Transverse colon (tissue), 4 donors: ENCODE measurements at regions not wholly inside any gene's neighbourhood (a gene's known extent, or its start where the extent isn't known, plus 50 kb on each side); places are given as distances from the start of the nearest gene placed in this dataset.

Experiments used
- DNase-seq: peaks from one replicate; pipeline ENCODE4 v3.0.0-alpha.2; 2019
- H3K27ac ChIP-seq, 4 donors: fragments of 200-600 bp; sonication (generic); 2 replicates each; pipeline ENCODE4 v1.5.1; 2016 to 2018; ENCODE audit warnings: inconsistent platforms in 4 of 4
- H3K27me3 ChIP-seq: fragments of 200-600 bp; sonication (generic); 2 replicates; pipeline ENCODE4 v1.5.1; 2017; ENCODE audit warnings: inconsistent platforms
- H3K36me3 ChIP-seq, 4 donors: fragments of 200-600 bp; sonication (generic); 2 replicates each; pipeline ENCODE4 v1.5.1; 2017 to 2019; ENCODE audit warnings: inconsistent platforms in 4 of 4
- H3K4me1 ChIP-seq, 4 donors: fragments of 200-600 bp; sonication (generic); 2 replicates each; pipeline ENCODE4 v1.5.1; 2017 to 2020; ENCODE audit warnings: inconsistent platforms in 4 of 4
- H3K4me3 ChIP-seq, 4 donors: fragments of 200-600 bp; sonication (generic); 1 replicate in 1 of 4; 2 replicates in 3 of 4; pipeline versions ENCODE4 v1.5.1 to v1.6.1; 2017 to 2019; ENCODE audit warnings: inconsistent platforms in 4 of 4
- H3K9me3 ChIP-seq, 2 donors: fragments of 200-600 bp; sonication (generic); 2 replicates each; pipeline ENCODE4 v1.5.1; 2017 to 2019; ENCODE audit warnings: inconsistent platforms in 2 of 2
- EP300 ChIP-seq: sonication (generic); formaldehyde crosslinking; IDR thresholded peaks from one replicate; pipeline ENCODE4 v1.6.1; 2017; ENCODE audit warnings: antibody characterized with exemption, low read depth
- POLR2A ChIP-seq: fragments of 450-650 bp; IDR thresholded peaks from one replicate; pipeline ENCODE4 v1.6.1; 2016; ENCODE audit warnings: antibody characterized with exemption, mild to moderate bottlenecking, moderate library complexity
- POLR2AphosphoS5 ChIP-seq, 3 donors: sonication (generic); formaldehyde crosslinking; IDR thresholded peaks; one replicate each; pipeline ENCODE4 v1.6.1; 2016; ENCODE audit warnings: antibody characterized with exemption in 3 of 3
- WGBS, 2 donors: methylation state at CpG; one replicate each; pipeline ENCODE4 v1.1.5; 2018; ENCODE audit warnings: low coverage in 1 of 2; 5-methylcytosine and 5-hydroxymethylcytosine counted together
- in situ Hi-C, 4 donors: fragments of 200-750 bp; cut with MboI; loops; one replicate each; pipeline versions ENCODE4 v1.15.0 to v1.15.1; 2017; ENCODE audit warnings: low sequenced_read_pairs in 3 of 4, low pct_ligation_motif_present in 1 of 4, low pct_unique_long_range_greater_than_20kb in 1 of 4
- intact Hi-C: fragments of 100-400 bp; cut with DNase I; formaldehyde crosslinking; loops from one replicate; pipeline ENCODE4 v1.15.1; 2023; ENCODE audit warnings: low total_unique reads
- TF ChIP-seq, protein P1 (sequence below), 5 experiments: fragments of 200-600 bp in 3 of 5; fragments of 450-650 bp in 2 of 5; sonication (generic) in 3 of 5; IDR thresholded peaks; 1 replicate in 2 of 5; 2 replicates in 3 of 5; pipeline ENCODE4 v1.5.1; 2016 to 2017; ENCODE audit warnings: antibody characterized with exemption in 5 of 5, inconsistent platforms in 3 of 5, mild to moderate bottlenecking in 2 of 5, moderate library complexity in 1 of 5

DNA sequence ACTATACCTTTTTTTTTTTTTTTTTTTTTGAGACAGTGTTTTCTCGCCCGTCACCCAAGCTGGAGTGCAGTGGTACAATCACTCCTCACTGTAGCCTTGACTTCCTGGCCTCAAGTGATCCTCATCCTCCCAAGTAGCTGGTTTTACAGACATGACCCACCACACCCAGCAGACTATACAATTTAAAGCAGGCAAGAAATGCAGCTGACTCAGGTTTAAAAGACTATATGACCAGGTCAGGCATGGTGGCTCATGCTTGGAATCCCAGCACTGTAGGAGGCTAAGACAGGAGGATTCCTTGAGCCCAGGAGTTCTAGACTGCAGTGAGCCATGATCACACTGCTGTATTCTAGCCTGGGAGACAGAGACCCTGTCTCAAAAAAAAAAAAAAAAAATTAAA lies 89.5 kb upstream of the AUTS2 start:
- Histone ChIP-seq H3K27me3 (no peaks in the 10 kb centered on the region), H3K4me1 (no peaks in the 10 kb centered on the region), H3K4me3 (no peak overlapping the region), H3K9me3 (no peaks in the 10 kb centered on the region), H3K27ac (no peak overlapping the region), H3K36me3 (no peaks in the 10 kb centered on the region)
- in situ Hi-C loops (no loop called here), intact Hi-C loops (no loop called here)
- no peak for DNase-seq
- TF ChIP-seq POLR2AphosphoS5 (IDR thresholded peaks at IDR 0.05): no peak
- TF ChIP-seq EP300: no peak
- no peak for TF ChIP-seq POLR2A
- TF ChIP-seq, protein P1, sequence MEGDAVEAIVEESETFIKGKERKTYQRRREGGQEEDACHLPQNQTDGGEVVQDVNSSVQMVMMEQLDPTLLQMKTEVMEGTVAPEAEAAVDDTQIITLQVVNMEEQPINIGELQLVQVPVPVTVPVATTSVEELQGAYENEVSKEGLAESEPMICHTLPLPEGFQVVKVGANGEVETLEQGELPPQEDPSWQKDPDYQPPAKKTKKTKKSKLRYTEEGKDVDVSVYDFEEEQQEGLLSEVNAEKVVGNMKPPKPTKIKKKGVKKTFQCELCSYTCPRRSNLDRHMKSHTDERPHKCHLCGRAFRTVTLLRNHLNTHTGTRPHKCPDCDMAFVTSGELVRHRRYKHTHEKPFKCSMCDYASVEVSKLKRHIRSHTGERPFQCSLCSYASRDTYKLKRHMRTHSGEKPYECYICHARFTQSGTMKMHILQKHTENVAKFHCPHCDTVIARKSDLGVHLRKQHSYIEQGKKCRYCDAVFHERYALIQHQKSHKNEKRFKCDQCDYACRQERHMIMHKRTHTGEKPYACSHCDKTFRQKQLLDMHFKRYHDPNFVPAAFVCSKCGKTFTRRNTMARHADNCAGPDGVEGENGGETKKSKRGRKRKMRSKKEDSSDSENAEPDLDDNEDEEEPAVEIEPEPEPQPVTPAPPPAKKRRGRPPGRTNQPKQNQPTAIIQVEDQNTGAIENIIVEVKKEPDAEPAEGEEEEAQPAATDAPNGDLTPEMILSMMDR (IDR thresholded peaks at IDR 0.05): no peak
- WGBS, 2 donors: 82% methylated on average over 2 of the region's 2 CpGs; no CpG with 5 or more reads in 1 of the 2 donors

DNA sequence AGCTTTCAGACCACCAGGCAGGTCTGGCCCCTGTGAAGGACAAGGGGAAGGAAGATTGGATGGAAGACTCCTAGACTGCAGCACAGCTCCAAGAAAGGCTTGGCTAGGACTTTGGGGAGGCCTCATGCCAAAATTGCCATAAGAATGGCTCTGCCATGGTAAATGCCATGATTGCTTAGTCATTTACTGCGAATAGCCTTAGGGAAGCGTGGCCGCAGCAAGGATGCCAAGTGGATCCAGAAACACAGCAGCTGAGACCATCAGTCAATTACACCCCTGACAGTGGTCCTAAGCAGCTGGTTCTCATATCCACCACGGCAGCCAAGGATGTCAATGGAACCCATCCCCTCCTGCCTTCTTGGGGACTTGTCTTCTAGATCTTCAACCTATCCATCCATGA lies 88.2 kb upstream of the AUTS2 start:
- 90% methylated on average over 4 of the region's 4 CpGs; no CpG with 5 or more reads in 1 of the 2 donors for WGBS, 2 donors
- intact Hi-C loops: no loop called here
- TF ChIP-seq POLR2A (no peak), POLR2AphosphoS5 (IDR thresholded peaks at IDR 0.05) (no peak), EP300 (no peak)
- TF ChIP-seq, protein P1 (IDR thresholded peaks at IDR 0.05): no peak
- H3K27ac ChIP-seq: no peak overlapping the region
- no peaks in the 10 kb centered on the region for H3K9me3 ChIP-seq
- no peak for DNase-seq
- no peak overlapping the region for H3K4me3 ChIP-seq
- no peaks in the 10 kb centered on the region for H3K4me1 ChIP-seq
- H3K36me3 ChIP-seq: no peaks in the 10 kb centered on the region
- H3K27me3 ChIP-seq: no peaks in the 10 kb centered on the region
- in situ Hi-C loops: no loop called here

DNA sequence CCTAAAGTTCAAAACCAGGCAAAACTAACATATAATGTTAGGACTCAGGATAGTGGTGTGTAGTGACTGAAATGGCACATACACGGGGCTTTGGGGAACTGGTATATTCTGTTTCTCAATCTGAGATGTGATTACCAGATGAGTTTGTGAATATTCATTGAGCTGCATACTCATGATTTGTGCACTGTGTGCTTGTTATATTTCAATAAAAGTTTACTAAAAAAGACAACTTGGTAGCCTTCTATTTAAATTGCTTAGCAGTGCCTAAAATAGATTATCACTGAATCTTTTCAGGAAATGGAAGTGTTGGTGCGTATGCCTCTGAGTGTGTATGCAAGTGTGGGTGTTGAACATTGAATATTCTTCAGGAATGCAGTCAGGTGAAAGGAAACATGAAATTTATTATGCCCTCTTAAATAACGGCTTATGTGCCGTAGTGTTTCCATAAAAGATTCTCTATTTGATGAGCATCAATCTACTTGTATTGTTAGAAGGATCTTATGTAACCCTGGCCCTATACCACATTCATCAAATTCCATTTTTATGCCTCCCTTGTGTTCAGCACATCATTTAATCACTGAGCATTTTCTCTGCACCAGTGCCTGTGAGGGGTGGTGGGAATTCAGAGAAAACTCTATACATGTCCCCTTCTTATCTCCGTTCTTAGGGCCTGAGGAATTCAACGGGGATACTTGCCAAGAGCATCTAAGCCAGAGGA lies 82.6 kb upstream of the AUTS2 start:
- in situ Hi-C loops: no loop called here
- no peaks in the 10 kb centered on the region for H3K27me3 ChIP-seq
- H3K4me3 ChIP-seq: no peak overlapping the region
- intact Hi-C loops: no loop called here
- DNase-seq: no peak
- no peaks in the 10 kb centered on the region for H3K4me1 ChIP-seq
- H3K9me3 ChIP-seq: no peaks in the 10 kb centered on the region
- TF ChIP-seq, protein P1 (IDR thresholded peaks at IDR 0.05): no peak
- TF ChIP-seq POLR2AphosphoS5 (IDR thresholded peaks at IDR 0.05) (no peak), EP300 (no peak), POLR2A (no peak)
- no peaks in the 10 kb centered on the region for H3K36me3 ChIP-seq
- 73 to 81% methylated on average over 3 to 6 of the region's 6 CpGs for WGBS, 2 donors
- no peak overlapping the region for H3K27ac ChIP-seq

DNA sequence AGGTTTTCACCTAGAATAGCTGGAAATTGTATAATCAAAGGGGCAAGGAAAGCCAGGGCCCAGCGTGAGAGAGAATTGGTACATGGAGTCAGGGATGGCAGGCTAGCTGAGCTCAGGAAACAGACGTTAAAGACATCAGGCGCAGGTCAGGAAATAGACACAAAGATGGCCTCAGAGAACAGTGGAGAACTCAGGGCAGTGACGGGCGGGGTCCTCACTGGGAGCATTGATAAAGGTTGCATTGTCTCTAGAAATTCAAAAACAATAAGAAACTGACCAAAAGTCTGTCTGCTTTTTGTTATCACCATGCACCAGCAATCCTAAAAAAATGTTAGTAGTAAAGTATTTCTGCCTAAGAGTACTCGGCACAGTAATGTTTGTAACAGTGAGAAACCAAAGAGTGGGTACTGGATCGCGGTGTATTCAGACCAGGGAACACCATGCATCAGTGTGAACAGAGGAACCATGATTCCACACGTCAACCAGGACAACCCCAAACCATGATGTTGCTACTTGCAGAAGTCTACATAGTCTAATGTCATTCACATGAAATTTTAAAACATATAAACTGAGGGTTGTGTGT lies 81.9 kb upstream of the AUTS2 start:
- no peak overlapping the region for H3K27ac ChIP-seq
- no peaks in the 10 kb centered on the region for H3K36me3 ChIP-seq
- 75 to 82% methylated on average over 6 to 9 of the region's 9 CpGs for WGBS, 2 donors
- H3K4me3 ChIP-seq: no peak overlapping the region
- no peaks in the 10 kb centered on the region for H3K4me1 ChIP-seq
- TF ChIP-seq EP300 (no peak), POLR2AphosphoS5 (IDR thresholded peaks at IDR 0.05) (no peak), POLR2A (no peak)
- TF ChIP-seq, protein P1 (IDR thresholded peaks at IDR 0.05): no peak
- no peak for DNase-seq
- intact Hi-C loops: no loop called here
- no peaks in the 10 kb centered on the region for H3K27me3 ChIP-seq
- in situ Hi-C loops: no loop called here
- no peaks in the 10 kb centered on the region for H3K9me3 ChIP-seq
